ENCODE measurements at regions not wholly inside any gene's neighbourhood (a gene's known extent, or its start where the extent isn't known, plus 50 kb on each side); places are given as distances from the start of the nearest gene placed in this dataset.

DNA sequence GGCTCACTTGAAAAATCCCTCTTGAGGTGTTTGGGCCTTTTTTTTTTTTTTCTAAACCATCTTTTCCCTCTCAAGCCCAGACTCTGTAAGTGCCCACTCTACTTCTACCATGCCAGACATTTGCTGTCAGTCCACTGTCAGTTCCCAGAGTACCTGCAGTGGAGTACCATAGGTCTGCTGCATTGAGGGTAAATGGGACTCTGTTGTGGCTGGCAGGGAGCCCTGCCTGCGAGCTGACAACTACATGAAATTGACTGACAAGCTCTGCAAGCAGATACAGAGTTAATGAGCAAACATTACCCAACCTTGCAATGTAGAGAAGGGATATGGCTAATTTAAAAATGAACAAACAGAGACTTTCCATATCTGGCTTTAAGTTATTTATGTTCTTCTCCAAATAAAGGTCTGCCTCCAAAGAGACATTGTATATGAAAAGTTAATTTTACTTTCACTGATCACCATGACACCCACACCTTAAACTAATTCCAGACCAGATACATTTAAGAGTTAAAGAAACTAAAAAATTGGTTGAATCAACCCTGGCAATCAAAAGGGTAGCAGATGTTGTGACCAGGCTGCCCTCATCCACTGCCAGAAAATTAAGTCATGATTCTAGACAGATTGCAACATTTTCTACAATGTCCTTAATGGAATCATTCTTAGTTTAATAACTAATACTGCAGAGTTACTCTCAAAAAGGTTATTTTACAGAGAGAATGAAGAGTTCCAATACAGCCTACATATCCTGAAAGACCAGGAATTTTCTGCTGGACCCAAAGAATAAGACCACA, 100.4 kb upstream of the PAM start:
- Mint-ChIP-seq H3K9me3 (no peaks in the 10 kb centered on the region), H3K27me3 (ENCODE audit: insufficient read depth, low read depth, poor library complexity) (no peaks in the 10 kb centered on the region), H3K27ac (no peak overlapping the region), H3K4me1 (peaks cover 16% of the 10 kb centered on the region; the same call in 2 of the 3 replicates), H3K4me3 (no peak overlapping the region), H3K36me3 (ENCODE audit: low read depth) (no peaks in the 10 kb centered on the region)
- Histone ChIP-seq H3K4me2 (no peak overlapping the region), H3K79me2 (replicated peaks; ENCODE audit: insufficient read depth) (no peaks in the 10 kb centered on the region), H3K27ac (ENCODE audit: low read depth) (no peak overlapping the region), H4K20me1 (replicated peaks; ENCODE audit: insufficient read depth) (no peaks in the 10 kb centered on the region), H3K4me3 (no peak overlapping the region), H3K4me1 (ENCODE audit: insufficient read depth) (peaks cover 3% of the 10 kb centered on the region; the same call in 1 of the 2 replicates), H3K9me2 (ENCODE audit: insufficient read depth) (no peaks in the 10 kb centered on the region), H3F3A (replicated peaks; ENCODE audit: low read depth) (no peaks in the 10 kb centered on the region), H2AFZ (no peak overlapping the region), H3K27me3 (ENCODE audit: insufficient read depth) (no peaks in the 10 kb centered on the region), H3K36me3 (ENCODE audit: insufficient read depth) (no peaks in the 10 kb centered on the region)
- DNase-seq (ENCODE audit: low spot score) (no peak), ATAC-seq (no peak)
- TF ChIP-seq STAT1 (IDR thresholded peaks at IDR 0.05; ENCODE audit: unreplicated experiment) (no peak), CREB1 (CRISPR knock-in tag; IDR thresholded peaks at IDR 0.05; ENCODE audit: low read depth) (no peak), JUNB (IDR thresholded peaks at IDR 0.05; ENCODE audit: unreplicated experiment) (no peak), POLR2AphosphoS5 (IDR thresholded peaks at IDR 0.05; ENCODE audit: low read depth) (no peak), NANOG (IDR thresholded peaks at IDR 0.05; ENCODE audit: borderline replicate concordance) (no peak), EZH2phosphoT487 (IDR thresholded peaks at IDR 0.05; ENCODE audit: unreplicated experiment) (no peak), ZNF114 (CRISPR knock-in tag; IDR thresholded peaks at IDR 0.05) (no peak), ZNF331 (CRISPR knock-in tag; IDR thresholded peaks at IDR 0.05; ENCODE audit: low read depth) (no peak)
- TF ChIP-seq, protein P1, sequence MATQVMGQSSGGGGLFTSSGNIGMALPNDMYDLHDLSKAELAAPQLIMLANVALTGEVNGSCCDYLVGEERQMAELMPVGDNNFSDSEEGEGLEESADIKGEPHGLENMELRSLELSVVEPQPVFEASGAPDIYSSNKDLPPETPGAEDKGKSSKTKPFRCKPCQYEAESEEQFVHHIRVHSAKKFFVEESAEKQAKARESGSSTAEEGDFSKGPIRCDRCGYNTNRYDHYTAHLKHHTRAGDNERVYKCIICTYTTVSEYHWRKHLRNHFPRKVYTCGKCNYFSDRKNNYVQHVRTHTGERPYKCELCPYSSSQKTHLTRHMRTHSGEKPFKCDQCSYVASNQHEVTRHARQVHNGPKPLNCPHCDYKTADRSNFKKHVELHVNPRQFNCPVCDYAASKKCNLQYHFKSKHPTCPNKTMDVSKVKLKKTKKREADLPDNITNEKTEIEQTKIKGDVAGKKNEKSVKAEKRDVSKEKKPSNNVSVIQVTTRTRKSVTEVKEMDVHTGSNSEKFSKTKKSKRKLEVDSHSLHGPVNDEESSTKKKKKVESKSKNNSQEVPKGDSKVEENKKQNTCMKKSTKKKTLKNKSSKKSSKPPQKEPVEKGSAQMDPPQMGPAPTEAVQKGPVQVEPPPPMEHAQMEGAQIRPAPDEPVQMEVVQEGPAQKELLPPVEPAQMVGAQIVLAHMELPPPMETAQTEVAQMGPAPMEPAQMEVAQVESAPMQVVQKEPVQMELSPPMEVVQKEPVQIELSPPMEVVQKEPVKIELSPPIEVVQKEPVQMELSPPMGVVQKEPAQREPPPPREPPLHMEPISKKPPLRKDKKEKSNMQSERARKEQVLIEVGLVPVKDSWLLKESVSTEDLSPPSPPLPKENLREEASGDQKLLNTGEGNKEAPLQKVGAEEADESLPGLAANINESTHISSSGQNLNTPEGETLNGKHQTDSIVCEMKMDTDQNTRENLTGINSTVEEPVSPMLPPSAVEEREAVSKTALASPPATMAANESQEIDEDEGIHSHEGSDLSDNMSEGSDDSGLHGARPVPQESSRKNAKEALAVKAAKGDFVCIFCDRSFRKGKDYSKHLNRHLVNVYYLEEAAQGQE (IDR thresholded peaks at IDR 0.05; ENCODE audit: unreplicated experiment), result no peak
- TF ChIP-seq, protein P2, sequence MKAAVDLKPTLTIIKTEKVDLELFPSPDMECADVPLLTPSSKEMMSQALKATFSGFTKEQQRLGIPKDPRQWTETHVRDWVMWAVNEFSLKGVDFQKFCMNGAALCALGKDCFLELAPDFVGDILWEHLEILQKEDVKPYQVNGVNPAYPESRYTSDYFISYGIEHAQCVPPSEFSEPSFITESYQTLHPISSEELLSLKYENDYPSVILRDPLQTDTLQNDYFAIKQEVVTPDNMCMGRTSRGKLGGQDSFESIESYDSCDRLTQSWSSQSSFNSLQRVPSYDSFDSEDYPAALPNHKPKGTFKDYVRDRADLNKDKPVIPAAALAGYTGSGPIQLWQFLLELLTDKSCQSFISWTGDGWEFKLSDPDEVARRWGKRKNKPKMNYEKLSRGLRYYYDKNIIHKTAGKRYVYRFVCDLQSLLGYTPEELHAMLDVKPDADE (IDR thresholded peaks at IDR 0.05), result no peak
- TF ChIP-seq, protein P3, sequence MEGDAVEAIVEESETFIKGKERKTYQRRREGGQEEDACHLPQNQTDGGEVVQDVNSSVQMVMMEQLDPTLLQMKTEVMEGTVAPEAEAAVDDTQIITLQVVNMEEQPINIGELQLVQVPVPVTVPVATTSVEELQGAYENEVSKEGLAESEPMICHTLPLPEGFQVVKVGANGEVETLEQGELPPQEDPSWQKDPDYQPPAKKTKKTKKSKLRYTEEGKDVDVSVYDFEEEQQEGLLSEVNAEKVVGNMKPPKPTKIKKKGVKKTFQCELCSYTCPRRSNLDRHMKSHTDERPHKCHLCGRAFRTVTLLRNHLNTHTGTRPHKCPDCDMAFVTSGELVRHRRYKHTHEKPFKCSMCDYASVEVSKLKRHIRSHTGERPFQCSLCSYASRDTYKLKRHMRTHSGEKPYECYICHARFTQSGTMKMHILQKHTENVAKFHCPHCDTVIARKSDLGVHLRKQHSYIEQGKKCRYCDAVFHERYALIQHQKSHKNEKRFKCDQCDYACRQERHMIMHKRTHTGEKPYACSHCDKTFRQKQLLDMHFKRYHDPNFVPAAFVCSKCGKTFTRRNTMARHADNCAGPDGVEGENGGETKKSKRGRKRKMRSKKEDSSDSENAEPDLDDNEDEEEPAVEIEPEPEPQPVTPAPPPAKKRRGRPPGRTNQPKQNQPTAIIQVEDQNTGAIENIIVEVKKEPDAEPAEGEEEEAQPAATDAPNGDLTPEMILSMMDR (conservative IDR thresholded peaks at IDR 0.05; ENCODE audit: low read depth in 2 of 2), result no peak
